Lower leg skin (tissue), 4 donors: ENCODE measurements at regions not wholly inside any gene's neighbourhood (a gene's known extent, or its start where the extent isn't known, plus 50 kb on each side); places are given as distances from the start of the nearest gene placed in this dataset.

Source experiments
- DNase-seq, 2 donors: peaks; one replicate each; pipeline ENCODE4 v3.0.0-alpha.2; 2019; ENCODE audit warnings: low spot score in 2 of 2
- H3K4me3 ChIP-seq: fragments of 200-600 bp; sonication (generic); 2 replicates; pipeline ENCODE4 v1.5.1; 2017; ENCODE audit warnings: mild to moderate bottlenecking, low read depth; ENCODE audit not compliant: poor library complexity, severe bottlenecking
- POLR2A ChIP-seq, 2 donors: fragments of 450-650 bp; IDR thresholded peaks; one replicate each; pipeline ENCODE4 v1.6.1; 2016 to 2017; ENCODE audit warnings: antibody characterized with exemption in 2 of 2, mild to moderate bottlenecking in 1 of 2, moderate library complexity in 1 of 2
- WGBS, 2 donors: methylation state at CpG; one replicate each; pipeline ENCODE4 v1.1.5; 2018; 5-methylcytosine and 5-hydroxymethylcytosine counted together
- intact Hi-C: fragments of 100-400 bp; cut with DNase I; formaldehyde crosslinking; loops from one replicate; pipeline ENCODE4 v1.15.0; 2023; ENCODE audit warnings: low total_unique reads
- TF ChIP-seq, protein P1 (sequence below), 3 donors: fragments of 450-650 bp; IDR thresholded peaks; one replicate each; pipeline ENCODE4 v1.5.1; 2016; ENCODE audit warnings: antibody characterized with exemption in 3 of 3, mild to moderate bottlenecking in 3 of 3, moderate library complexity in 2 of 3

DNA sequence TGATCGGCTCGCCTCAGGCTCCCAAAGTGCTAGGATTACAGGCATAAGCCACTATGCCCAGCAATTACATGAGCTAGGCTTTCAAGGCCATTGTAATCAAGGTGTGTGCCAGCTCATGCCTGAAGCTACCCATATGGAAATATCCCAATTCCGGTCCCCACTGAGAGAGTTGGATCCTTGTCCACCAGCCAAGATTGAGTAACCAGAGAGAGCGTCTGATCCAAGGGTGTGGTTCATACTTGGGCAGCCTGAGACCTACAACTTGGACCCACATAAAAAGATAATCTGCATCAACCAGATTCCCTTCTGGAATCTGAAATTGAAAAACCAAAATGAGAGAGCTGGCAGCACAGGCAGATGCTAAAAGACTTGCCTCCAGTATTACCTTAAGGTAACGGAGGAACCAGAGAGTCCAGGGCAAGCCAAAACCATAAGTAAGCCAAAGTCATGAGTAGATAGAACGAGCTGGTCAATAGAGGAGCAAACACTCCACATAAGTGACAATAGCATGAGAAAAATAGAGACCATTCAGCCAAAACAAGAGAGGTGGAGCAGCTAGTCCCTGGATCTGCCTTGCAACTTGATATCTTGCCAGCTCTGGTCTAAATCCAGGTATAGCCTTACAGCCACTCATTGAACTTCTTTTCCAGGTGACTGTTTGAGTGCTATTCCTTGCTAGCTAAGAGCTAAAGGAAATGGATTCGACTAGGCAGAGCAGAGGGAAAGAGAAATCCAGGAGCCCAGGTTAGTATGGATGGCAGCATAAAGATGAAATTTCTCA, 63.8 kb upstream of the ATP1A1 start:
- TF ChIP-seq, protein P1, sequence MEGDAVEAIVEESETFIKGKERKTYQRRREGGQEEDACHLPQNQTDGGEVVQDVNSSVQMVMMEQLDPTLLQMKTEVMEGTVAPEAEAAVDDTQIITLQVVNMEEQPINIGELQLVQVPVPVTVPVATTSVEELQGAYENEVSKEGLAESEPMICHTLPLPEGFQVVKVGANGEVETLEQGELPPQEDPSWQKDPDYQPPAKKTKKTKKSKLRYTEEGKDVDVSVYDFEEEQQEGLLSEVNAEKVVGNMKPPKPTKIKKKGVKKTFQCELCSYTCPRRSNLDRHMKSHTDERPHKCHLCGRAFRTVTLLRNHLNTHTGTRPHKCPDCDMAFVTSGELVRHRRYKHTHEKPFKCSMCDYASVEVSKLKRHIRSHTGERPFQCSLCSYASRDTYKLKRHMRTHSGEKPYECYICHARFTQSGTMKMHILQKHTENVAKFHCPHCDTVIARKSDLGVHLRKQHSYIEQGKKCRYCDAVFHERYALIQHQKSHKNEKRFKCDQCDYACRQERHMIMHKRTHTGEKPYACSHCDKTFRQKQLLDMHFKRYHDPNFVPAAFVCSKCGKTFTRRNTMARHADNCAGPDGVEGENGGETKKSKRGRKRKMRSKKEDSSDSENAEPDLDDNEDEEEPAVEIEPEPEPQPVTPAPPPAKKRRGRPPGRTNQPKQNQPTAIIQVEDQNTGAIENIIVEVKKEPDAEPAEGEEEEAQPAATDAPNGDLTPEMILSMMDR (IDR thresholded peaks at IDR 0.05), result no peak
- no peak for TF ChIP-seq POLR2A (IDR thresholded peaks at IDR 0.05)
- intact Hi-C loops, result no loop called here
- DNase-seq, result peak in 1 of 2 donors; percentile 39
- H3K4me3 ChIP-seq, result no peak overlapping the region
- 40% methylated on average over 7 of the region's 7 CpGs for WGBS, 2 donors

GRCh38 chr1:116310180-116310579, 62.9 kb upstream of the ATP1A1 start:
- no peak overlapping the region for H3K4me3 ChIP-seq
- no peak for DNase-seq
- 24 to 37% methylated on average over 4 of the region's 4 CpGs for WGBS, 2 donors
- intact Hi-C loops, result no loop called here
- TF ChIP-seq POLR2A (IDR thresholded peaks at IDR 0.05), result no peak
- TF ChIP-seq, protein P1 (IDR thresholded peaks at IDR 0.05), result no peak

- no peak for DNase-seq
- TF ChIP-seq, protein P1 (IDR thresholded peaks at IDR 0.05), result no peak
- TF ChIP-seq POLR2A (IDR thresholded peaks at IDR 0.05), result no peak
- no peak overlapping the region for H3K4me3 ChIP-seq
- 80 to 82% methylated on average over 9 of the region's 9 CpGs for WGBS, 2 donors
- intact Hi-C loops, result no loop called here
These were observed 61.9 kb upstream of the ATP1A1 start for GRCh38 chr1:116311193-116311592.

GRCh38 chr1:116311756-116312680, 61.0 kb upstream of the ATP1A1 start:
- TF ChIP-seq, protein P1 (IDR thresholded peaks at IDR 0.05), result no peak
- TF ChIP-seq POLR2A (IDR thresholded peaks at IDR 0.05), result no peak
- no peak overlapping the region for H3K4me3 ChIP-seq
- DNase-seq, result no peak
- intact Hi-C loops, result no loop called here
- 50 to 60% methylated on average over 15 of the region's 15 CpGs for WGBS, 2 donors

- TF ChIP-seq POLR2A (IDR thresholded peaks at IDR 0.05), result no peak
- TF ChIP-seq, protein P1 (IDR thresholded peaks at IDR 0.05), result no peak
- WGBS, 2 donors, result 77 to 84% methylated on average over 2 of the region's 2 CpGs
- DNase-seq, result no peak
- intact Hi-C loops, result no loop called here
- H3K4me3 ChIP-seq, result no peak overlapping the region
These were observed 60.4 kb upstream of the ATP1A1 start for GRCh38 chr1:116312681-116313069.
